ENCODE measurements at regions not wholly inside any gene's neighbourhood (a gene's known extent, or its start where the extent isn't known, plus 50 kb on each side); places are given as distances from the start of the nearest gene placed in this dataset.

DNA sequence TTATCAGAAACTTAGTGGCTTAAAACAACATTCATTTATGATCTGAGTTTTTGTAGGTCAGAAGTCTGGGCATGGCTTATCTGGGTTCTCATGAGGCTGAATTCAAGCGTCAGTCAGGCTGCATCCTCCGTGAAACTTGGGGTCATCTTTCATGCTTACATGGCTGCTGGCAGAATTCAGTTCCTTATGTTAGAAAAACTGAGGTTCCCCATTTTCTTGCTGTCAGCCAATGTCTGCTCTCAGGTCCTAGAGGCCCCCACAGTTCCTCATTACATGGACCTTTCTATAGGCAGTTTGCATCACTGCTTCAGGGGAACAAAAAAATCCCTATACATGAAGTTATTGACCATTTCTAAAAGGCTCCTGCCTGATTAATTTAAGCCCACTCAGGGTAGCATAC, 83.8 kb upstream of the NMUR2 start (continued):
- TF ChIP-seq RNF2 (IDR thresholded peaks at IDR 0.05; ENCODE audit: borderline replicate concordance, low read depth, low read length, missing control alignments, poor library complexity, severe bottlenecking) (no peak), BCL11A (IDR thresholded peaks at IDR 0.05; ENCODE audit: low read depth in 2 of 2, low read length in 2 of 2) (no peak), SP1 (IDR thresholded peaks at IDR 0.05; ENCODE audit: low read depth, low read length) (no peak), TBP (IDR thresholded peaks at IDR 0.05; ENCODE audit: low read depth, low read length) (no peak)
